CD4-positive, alpha-beta T cell treated with Interferon alpha-2 for 1 hour (primary cell): ENCODE measurements at regions not wholly inside any gene's neighbourhood (a gene's known extent, or its start where the extent isn't known, plus 50 kb on each side); places are given as distances from the start of the nearest gene placed in this dataset.
"Not testable (repeated sequence)": the region's sequence is repeated elsewhere in the genome, so short reads cannot be mapped to it uniquely, and the experiment has no call there.

ENCODE experiments used
- DNase-seq, 2 donors: peaks; one replicate each; pipeline ENCODE4 v3.0.0-alpha.2; 2020 to 2022

- not testable (repeated sequence) for DNase-seq
These were observed 84.3 kb downstream of the IRS2 start for GRCh38 chr13:109702030-109702597.

- DNase-seq, result no peak
These were observed 86.2 kb downstream of the IRS2 start for GRCh38 chr13:109700176-109700575.

DNA sequence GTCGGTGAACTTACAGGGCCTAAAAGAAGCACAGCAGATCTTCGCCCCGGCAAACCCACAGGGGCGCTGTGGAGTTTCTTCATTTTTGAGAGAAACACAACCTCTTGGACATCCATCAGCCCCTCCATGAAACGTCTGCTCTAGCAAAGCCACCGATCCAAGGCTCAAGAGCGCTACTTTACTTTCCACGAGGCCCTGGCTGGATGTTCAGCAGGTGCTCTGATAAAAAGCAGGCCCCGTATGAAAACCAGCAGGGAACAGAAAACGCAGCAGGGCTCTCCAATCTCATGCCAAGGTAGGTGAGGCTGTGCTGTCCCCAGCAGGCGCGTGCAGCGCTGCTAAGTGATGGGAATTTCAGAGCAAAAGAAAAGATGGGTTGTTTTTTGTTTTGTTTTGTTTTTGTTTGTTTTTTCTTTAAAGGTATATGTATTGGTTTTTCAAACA is 86.7 kb downstream of the IRS2 start:
- DNase-seq, result no peak

DNA sequence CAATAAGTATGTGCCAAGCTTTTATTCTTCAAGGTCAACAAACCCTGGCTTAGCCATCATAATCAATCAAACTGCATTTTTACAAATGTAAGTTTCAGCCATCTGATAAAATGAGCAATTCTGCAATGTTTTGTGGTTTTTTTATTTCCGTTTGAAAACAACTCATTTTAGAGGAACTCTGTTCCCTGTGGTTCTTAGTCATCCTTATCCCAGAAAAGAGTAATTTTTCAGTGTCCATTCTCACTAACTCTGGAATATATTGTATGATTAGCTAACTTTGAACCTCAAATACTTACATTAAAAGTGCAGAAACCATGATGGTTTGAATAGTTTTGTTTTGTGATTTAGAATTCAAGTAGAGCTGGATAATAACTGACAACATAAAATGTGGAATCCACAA is 87.6 kb downstream of the IRS2 start:
- DNase-seq, result no peak

- DNase-seq, result no peak
These were observed 88.4 kb downstream of the IRS2 start for GRCh38 chr13:109697936-109698335.

GRCh38 chr13:109695402-109696190 is 90.8 kb downstream of the IRS2 start:
- DNase-seq, result no peak

DNA sequence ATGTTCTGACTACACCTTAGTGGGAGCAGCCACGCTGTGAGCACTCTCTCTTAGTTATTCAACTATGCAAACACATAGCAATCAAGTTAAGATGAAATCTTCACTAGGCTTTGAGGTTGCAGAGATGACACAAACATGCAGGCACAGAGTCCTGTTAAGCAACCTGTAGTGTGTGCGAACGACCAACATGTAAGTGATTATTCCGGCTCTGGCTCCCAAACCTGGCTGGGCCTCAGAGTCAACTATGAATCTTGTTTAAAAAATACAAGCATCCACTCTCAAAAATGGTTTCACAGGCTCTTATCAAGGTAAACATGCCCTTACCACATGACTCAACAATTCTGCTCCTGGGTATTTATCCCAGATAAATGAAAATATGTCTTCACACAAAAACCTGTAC is 91.4 kb downstream of the IRS2 start:
- DNase-seq, result no peak

- no peak for DNase-seq
These were observed 93.2 kb downstream of the IRS2 start for GRCh38 chr13:109693213-109693612.

GRCh38 chr13:109691689-109692088 is 94.7 kb downstream of the IRS2 start:
- no peak for DNase-seq

DNA sequence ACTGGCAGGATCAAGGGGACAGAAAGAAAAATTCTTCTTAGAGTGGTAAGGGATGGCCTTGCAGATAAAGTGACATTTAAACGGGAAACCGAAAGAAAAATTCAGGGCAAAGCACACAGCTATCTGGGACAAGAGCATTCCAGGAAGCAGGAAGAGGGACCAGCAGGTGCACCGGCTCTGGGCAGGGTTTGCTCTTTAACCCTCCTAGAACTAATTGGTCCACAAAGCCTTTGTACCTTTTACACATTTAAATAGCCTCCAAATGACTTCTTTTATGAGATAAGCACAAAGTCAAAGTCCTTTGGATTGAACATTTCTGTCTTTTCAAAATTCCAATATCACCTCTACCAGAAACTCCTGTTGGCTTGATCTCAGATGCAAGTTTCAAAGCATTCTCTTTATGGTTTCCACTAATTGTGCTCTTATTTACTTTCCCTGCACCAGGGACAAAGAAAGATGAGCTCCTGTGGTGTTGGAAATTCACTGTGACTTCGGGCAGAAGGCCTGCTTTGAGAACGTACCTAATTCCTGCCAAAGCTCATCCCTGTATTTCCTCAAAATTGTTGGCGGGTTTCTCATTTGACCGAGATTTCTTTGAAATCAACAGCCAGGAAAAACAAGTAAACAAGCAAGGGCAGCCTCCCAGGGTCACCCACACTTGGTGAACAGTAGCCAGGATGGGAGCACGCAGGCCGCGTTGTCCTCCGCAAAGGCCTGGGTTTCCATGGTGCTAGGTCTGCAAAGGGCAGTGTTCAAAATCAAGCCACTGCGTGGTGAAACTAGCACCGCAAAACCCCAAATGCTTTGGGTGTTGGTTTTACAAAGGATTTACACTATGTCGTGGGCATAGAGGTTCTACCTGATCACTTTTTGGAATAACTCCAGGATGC is 98.6 kb downstream of the IRS2 start:
- DNase-seq, result no peak

GRCh38 chr13:109685203-109685602 is 101.2 kb downstream of the IRS2 start:
- no peak for DNase-seq

GRCh38 chr13:109684824-109685202 is 101.6 kb downstream of the IRS2 start:
- DNase-seq, result no peak

DNA sequence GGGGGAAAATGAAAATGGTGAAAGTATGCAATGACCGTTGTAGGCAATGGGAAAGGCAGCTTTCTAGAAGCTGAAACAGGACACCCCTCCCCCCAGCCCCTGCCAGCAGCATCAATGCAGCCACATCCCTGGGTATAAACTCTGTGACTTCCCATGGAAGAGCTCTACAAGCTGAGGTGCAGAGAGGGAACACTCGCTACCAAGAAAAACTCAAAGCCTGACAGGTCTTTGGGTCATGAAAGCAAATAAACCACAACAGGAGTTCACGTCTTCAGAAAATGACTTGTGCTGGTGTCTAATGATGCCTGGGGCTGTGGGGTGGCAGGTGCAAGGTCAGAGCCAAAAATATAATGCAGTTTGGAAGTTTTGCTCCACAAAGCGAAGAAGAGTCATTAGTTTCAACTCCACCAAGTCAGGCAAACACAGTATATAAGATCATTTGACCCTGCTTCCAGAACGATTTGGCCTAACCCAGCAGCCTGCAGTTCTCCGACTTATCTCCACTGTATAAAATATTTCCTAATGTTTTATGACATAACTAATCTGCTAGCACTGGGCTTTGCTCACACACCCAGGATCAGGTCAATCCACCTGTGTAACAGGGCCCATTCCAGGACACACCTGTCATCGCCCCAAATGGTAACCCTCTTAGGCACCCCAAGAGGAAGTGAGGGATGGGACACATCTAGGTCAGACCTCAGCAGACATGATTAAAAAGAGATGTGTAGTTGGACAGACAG is 102.1 kb downstream of the IRS2 start:
- no peak for DNase-seq

DNA sequence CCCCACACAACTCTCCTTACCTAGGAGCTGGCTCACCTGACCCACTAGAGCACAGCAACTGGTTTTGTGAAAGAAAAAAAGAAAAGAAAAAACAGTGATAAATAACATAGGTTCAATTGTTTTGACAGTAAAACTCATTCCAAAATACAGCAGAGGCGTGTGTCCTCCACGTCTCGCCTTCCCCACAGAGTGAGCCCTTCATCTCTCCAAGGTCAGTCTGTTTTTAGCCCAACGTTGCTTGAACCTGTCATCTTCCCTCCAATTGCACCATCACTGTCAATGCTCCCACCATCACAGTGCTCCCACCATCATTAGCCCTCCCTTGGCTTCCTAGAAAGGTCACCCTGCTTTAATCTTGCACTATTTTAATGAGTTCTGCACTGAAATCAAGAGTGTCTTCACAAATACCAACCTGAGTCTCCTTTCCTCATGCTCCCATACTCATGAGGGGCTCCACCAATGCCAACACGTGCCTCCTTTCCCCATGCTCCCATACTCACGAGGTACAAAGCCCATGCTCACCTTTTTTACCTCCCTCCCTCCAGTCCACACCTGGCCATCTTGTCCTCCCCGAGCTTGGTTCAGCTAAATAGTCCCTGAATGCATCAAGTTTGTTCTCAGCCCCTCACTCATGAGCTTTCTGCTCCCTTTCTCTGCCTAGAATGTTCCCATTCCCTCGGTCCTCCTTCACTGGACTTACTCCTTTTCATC is 103.7 kb downstream of the IRS2 start:
- no peak for DNase-seq

DNA sequence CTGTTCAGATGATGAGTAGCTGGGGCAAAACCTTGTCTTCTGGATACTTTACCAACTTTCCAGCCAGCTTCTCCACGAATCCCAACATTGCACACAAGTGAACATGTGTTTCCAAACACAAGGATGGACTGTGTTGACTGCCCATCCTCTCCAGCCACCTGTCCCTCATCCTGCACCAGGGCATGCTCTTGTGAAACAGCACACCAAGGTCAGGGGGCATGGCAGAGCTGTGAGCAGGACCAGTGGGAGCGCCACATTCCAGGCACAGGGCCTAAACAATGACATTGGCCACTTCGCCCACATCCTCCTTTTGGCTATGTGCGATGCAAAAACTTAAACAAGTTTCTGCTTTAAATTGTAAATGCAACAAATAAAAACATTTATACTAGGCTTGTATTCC is 105.5 kb downstream of the IRS2 start:
- no peak for DNase-seq

GRCh38 chr13:109680288-109680687 is 106.1 kb downstream of the IRS2 start:
- no peak for DNase-seq

- DNase-seq, result no peak
These were observed 107.9 kb downstream of the IRS2 start for GRCh38 chr13:109678459-109678858.

- DNase-seq, result no peak
These were observed 109.2 kb downstream of the IRS2 start for GRCh38 chr13:109677206-109677605.

- no peak for DNase-seq
These were observed 112.9 kb downstream of the IRS2 start for GRCh38 chr13:109673477-109673876.

GRCh38 chr13:109672545-109672944 is 113.8 kb downstream of the IRS2 start:
- no peak for DNase-seq

- DNase-seq, result no peak
These were observed 114.5 kb downstream of the IRS2 start for GRCh38 chr13:109671919-109672318.

DNA sequence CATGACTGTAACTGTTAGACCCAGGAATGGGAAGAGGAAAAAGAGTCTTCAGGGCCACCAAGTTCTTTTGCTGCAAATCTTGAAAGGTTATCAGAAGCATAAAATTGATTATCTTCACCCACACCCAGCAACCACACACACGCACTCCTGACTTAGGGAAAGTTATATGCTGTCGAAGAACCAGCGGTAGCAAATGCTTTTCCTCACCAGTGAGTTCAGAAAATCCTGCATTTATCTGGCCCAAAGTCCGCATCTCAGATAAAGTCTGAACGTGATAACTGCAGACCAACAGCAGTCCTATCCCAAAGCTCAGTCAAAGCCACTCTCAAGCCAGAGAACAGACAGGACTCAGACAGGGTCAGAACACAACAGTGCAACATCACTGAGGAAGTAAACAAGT is 115.6 kb downstream of the IRS2 start:
- DNase-seq, result no peak
